Endodermal cell (in vitro differentiated cells): ENCODE measurements at regions not wholly inside any gene's neighbourhood (a gene's known extent, or its start where the extent isn't known, plus 50 kb on each side); places are given as distances from the start of the nearest gene placed in this dataset.

ENCODE experiments used
- DNase-seq: peaks from one replicate; pipeline ENCODE4 v3.0.0-alpha.2; 2017
- H3K27ac ChIP-seq: 2 replicates; pipeline ENCODE4 v1.5.1; 2013; ENCODE audit warnings: mild to moderate bottlenecking, low read depth, low read length, moderate library complexity
- H3K27me3 ChIP-seq: 2 replicates; pipeline ENCODE4 v1.6.1; 2013; ENCODE audit warnings: mild to moderate bottlenecking, low read length, moderate library complexity; ENCODE audit not compliant: insufficient read depth, control insufficient read depth, poor library complexity, severe bottlenecking
- H3K36me3 ChIP-seq: 2 replicates; pipeline ENCODE4 v1.7.0; 2013; ENCODE audit warnings: mild to moderate bottlenecking, low read length, moderate library complexity; ENCODE audit not compliant: control insufficient read depth, insufficient read depth
- H3K4me1 ChIP-seq: one replicate; pipeline ENCODE4 v1.7.0; 2013; ENCODE audit warnings: low read length; ENCODE audit not compliant: control insufficient read depth, insufficient read depth
- H3K4me3 ChIP-seq: 2 replicates; pipeline ENCODE4 v1.5.1; 2013; ENCODE audit warnings: mild to moderate bottlenecking, low read length, moderate library complexity
- H3K9ac ChIP-seq: 2 replicates; pipeline ENCODE4 v1.6.1; 2013; ENCODE audit warnings: mild to moderate bottlenecking, low read length, moderate library complexity; ENCODE audit not compliant: poor library complexity, severe bottlenecking; ENCODE audit errors: extremely low read depth
- H3K9me3 ChIP-seq: 2 replicates; pipeline ENCODE4 v1.6.1; 2013; ENCODE audit warnings: mild to moderate bottlenecking, low read length, moderate library complexity; ENCODE audit not compliant: control insufficient read depth
- H3K27ac Mint-ChIP-seq: 2 replicates; pipeline ENCODE4 v1.8.0; 2020; ENCODE audit warnings: mixed read lengths
- H3K27me3 Mint-ChIP-seq: 2 replicates; pipeline ENCODE4 v1.8.0; 2021; ENCODE audit warnings: mild to moderate bottlenecking, mixed read lengths; ENCODE audit not compliant: insufficient read depth
- H3K36me3 Mint-ChIP-seq: 2 replicates; pipeline ENCODE4 v1.8.0; 2020; ENCODE audit warnings: low read depth, mixed read lengths
- H3K4me1 Mint-ChIP-seq: 2 replicates; pipeline ENCODE4 v1.8.0; 2020; ENCODE audit warnings: mixed read lengths
- H3K4me3 Mint-ChIP-seq: 2 replicates; pipeline ENCODE4 v1.8.0; 2020; ENCODE audit warnings: mild to moderate bottlenecking, moderate library complexity, mixed read lengths
- H3K9me3 Mint-ChIP-seq: 2 replicates; pipeline ENCODE4 v1.8.0; 2020; ENCODE audit warnings: mild to moderate bottlenecking, mixed read lengths
- CTCF ChIP-seq: fragments of 200-600 bp; sonication (generic); conservative IDR thresholded peaks from 2 replicates; pipeline ENCODE4 v1.5.0; 2021; ENCODE audit warnings: antibody characterized with exemption, mild to moderate bottlenecking
- WGBS, 2 experiments: methylation state at CpG; one replicate each; pipeline versions ENCODE4 v1.1.5 to v1.1.7; 2013; ENCODE audit warnings: missing lambda C conversion rate in 2 of 2, mixed read lengths in 1 of 2; ENCODE audit not compliant: insufficient coverage in 1 of 2, insufficient read length in 1 of 2; 5-methylcytosine and 5-hydroxymethylcytosine counted together

- no peaks in the 10 kb centered on the region for H3K27me3 Mint-ChIP-seq
- no peak overlapping the region for H3K4me3 Mint-ChIP-seq
- no peak overlapping the region for H3K4me3 ChIP-seq
- TF ChIP-seq CTCF: no peak
- no peak overlapping the region for H3K27ac Mint-ChIP-seq
- H3K27ac ChIP-seq: no peak overlapping the region
- no peaks in the 10 kb centered on the region for H3K27me3 ChIP-seq
- 91 to 96% methylated on average over 3 to 6 of the region's 6 CpGs for WGBS, 2 experiments
- no peaks in the 10 kb centered on the region for H3K4me1 ChIP-seq
- no peaks in the 10 kb centered on the region for H3K36me3 Mint-ChIP-seq
- H3K9ac ChIP-seq: no peak overlapping the region
- no peak for DNase-seq
- H3K9me3 Mint-ChIP-seq: peaks cover 9% of the 10 kb centered on the region
- H3K4me1 Mint-ChIP-seq: peaks cover 1% of the 10 kb centered on the region
- H3K9me3 ChIP-seq: no peaks in the 10 kb centered on the region
- H3K36me3 ChIP-seq: no peaks in the 10 kb centered on the region
Measured at GRCh38 chr9:107405511-107405910, 84.1 kb downstream of the KLF4 start.

DNA sequence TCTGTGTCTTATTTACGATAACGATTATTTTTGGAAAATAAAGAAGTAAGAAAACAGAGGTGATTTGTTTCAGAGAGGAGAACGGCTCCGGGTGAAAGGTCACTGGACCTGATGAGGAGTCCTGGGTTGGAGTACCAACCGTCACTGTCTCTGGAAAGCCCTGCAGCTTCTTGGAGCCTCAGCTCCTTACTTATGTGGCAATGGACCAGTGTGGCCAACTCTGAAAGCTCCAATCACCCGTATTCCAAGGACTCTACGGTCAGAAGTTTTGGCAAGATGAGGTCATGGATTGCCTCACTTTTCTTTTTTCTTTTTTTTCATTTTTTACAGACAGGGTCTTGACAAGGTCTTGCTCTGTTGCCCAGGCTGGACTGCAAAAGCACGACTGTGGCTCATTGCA lies 84.8 kb downstream of the KLF4 start:
- TF ChIP-seq CTCF: no peak

DNA sequence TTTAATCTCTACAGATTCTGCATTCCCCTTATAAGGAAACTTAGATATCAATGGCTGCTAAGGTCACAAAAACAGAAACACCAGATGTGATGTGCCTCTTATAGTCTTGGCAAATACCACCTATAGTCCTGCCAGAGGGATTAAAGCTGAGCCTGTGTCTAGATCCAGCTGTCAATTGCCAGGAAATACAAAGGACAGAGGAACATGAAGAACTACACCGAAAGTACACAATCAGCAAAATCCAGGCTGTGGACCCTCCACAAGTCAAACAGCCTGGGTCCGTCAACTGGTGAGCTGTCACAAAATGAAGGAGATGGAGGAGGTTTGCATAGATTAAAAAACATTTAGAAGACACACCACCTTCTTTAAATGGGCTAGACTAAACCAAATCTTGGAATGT lies 85.4 kb downstream of the KLF4 start:
- no peak overlapping the region for H3K4me3 ChIP-seq
- Mint-ChIP-seq H3K27me3 (no peaks in the 10 kb centered on the region), H3K27ac (no peak overlapping the region), H3K4me3 (no peak overlapping the region), H3K36me3 (no peaks in the 10 kb centered on the region), H3K4me1 (peaks cover 1% of the 10 kb centered on the region), H3K9me3 (peaks cover 9% of the 10 kb centered on the region)
- no peaks in the 10 kb centered on the region for H3K27me3 ChIP-seq
- H3K9me3 ChIP-seq: no peaks in the 10 kb centered on the region
- H3K27ac ChIP-seq: no peak overlapping the region
- no peak for TF ChIP-seq CTCF
- no peaks in the 10 kb centered on the region for H3K4me1 ChIP-seq
- no peaks in the 10 kb centered on the region for H3K36me3 ChIP-seq
- 98 to 100% methylated on average over 1 to 2 of the region's 2 CpGs for WGBS, 2 experiments
- H3K9ac ChIP-seq: no peak overlapping the region
- no peak for DNase-seq

More for the DNA sequence above, 84.8 kb downstream of the KLF4 start:
- Mint-ChIP-seq H3K4me1 (peaks cover 1% of the 10 kb centered on the region), H3K4me3 (no peak overlapping the region), H3K27ac (no peak overlapping the region), H3K36me3 (no peaks in the 10 kb centered on the region), H3K27me3 (no peaks in the 10 kb centered on the region), H3K9me3 (peaks cover 9% of the 10 kb centered on the region)
- H3K27ac ChIP-seq: no peak overlapping the region
- no peak overlapping the region for H3K9ac ChIP-seq
- 95 to 96% methylated on average over 8 of the region's 8 CpGs for WGBS, 2 experiments
- no peaks in the 10 kb centered on the region for H3K9me3 ChIP-seq
- no peaks in the 10 kb centered on the region for H3K36me3 ChIP-seq
- H3K4me1 ChIP-seq: no peaks in the 10 kb centered on the region
- H3K27me3 ChIP-seq: no peaks in the 10 kb centered on the region
- no peak for DNase-seq
- no peak overlapping the region for H3K4me3 ChIP-seq
